T-cell (primary cell): ENCODE measurements at regions not wholly inside any gene's neighbourhood (a gene's known extent, or its start where the extent isn't known, plus 50 kb on each side); places are given as distances from the start of the nearest gene placed in this dataset.

Experiments used
- ATAC-seq, 4 experiments: fragments of 200-7000 bp in 3 of 4; fragments of 150-1000 bp in 1 of 4; cut with Tn5 transposase; replicated peaks in 1 of 4; 1 replicate in 3 of 4; 2 replicates in 1 of 4; pipeline ENCODE4 v1.10.0; 2021; ENCODE audit warnings: moderate library complexity in 3 of 4, mild to moderate bottlenecking in 2 of 4, moderate number of reproducible peaks in 1 of 4
- CTCF ChIA-PET, 2 donors: fragments of 300-600 bp; sonication (Branson Sonifier 250); formaldehyde crosslinking; loops; one replicate each; lab custom pipeline; 2022; ENCODE audit warnings: antibody characterized with exemption in 2 of 2; lab: Charles Lee
- POLR2A ChIA-PET, 2 donors: fragments of 300-600 bp; sonication (Branson Sonifier 250); formaldehyde crosslinking; loops; one replicate each; lab custom pipeline; 2022; ENCODE audit warnings: antibody characterized with exemption in 2 of 2; lab: Charles Lee
- DNase-seq, 35 experiments: peaks; one replicate each; pipeline versions ENCODE4 v3.0.0 to v3.0.0-alpha.2; 2013 to 2023
- H3K27ac ChIP-seq: one replicate; pipeline ENCODE4 v1.5.1; 2013; ENCODE audit warnings: low read length
- H3K27me3 ChIP-seq, 2 experiments: replicated peaks in 1 of 2; 1 replicate in 1 of 2; 2 replicates in 1 of 2; pipeline versions ENCODE4 v1.6.1 to v1.7.0; 2013; ENCODE audit warnings: low read length in 1 of 2, mixed read lengths in 1 of 2; ENCODE audit not compliant: control insufficient read depth in 2 of 2, insufficient read depth in 2 of 2; ENCODE audit errors: extremely low read depth in 1 of 2
- H3K36me3 ChIP-seq, 2 donors: 1 replicate in 1 of 2; 2 replicates in 1 of 2; pipeline versions ENCODE4 v1.6.1 to v1.7.0; 2013; ENCODE audit warnings: low read length in 1 of 2; ENCODE audit not compliant: control insufficient read depth in 2 of 2, insufficient read depth in 1 of 2; ENCODE audit errors: extremely low read depth in 1 of 2
- H3K4me1 ChIP-seq, 2 experiments: 1 replicate in 1 of 2; 2 replicates in 1 of 2; pipeline versions ENCODE4 v1.6.1 to v1.7.0; 2013; ENCODE audit warnings: low read length in 2 of 2, mixed read lengths in 1 of 2; ENCODE audit not compliant: insufficient read depth in 2 of 2, control insufficient read depth in 1 of 2; ENCODE audit errors: extremely low read depth in 1 of 2
- H3K4me3 ChIP-seq, 2 donors: 1 replicate in 1 of 2; 2 replicates in 1 of 2; pipeline versions ENCODE4 v1.5.1 to v1.7.0; 2013; ENCODE audit warnings: mild to moderate bottlenecking in 2 of 2, low read length in 1 of 2, moderate library complexity in 1 of 2; ENCODE audit not compliant: control insufficient read depth in 1 of 2; ENCODE audit errors: extremely low read depth in 1 of 2
- H3K9me3 ChIP-seq: 2 replicates; pipeline ENCODE4 v1.7.0; 2013
- H3K27ac Mint-ChIP-seq, 2 donors: one replicate each; pipeline ENCODE4 v1.8.0; 2020 to 2021; ENCODE audit warnings: mild to moderate bottlenecking in 2 of 2, mixed read lengths in 2 of 2
- H3K27me3 Mint-ChIP-seq, 2 donors: one replicate each; pipeline ENCODE4 v1.8.0; 2021 to 2022; ENCODE audit warnings: mixed read lengths in 2 of 2
- H3K36me3 Mint-ChIP-seq: one replicate; pipeline ENCODE4 v1.8.0; 2021; ENCODE audit warnings: mixed read lengths
- H3K4me1 Mint-ChIP-seq, 3 donors: one replicate each; pipeline ENCODE4 v1.8.0; 2020 to 2022; ENCODE audit warnings: mixed read lengths in 3 of 3, mild to moderate bottlenecking in 1 of 3
- H3K4me3 Mint-ChIP-seq, 3 donors: one replicate each; pipeline ENCODE4 v1.8.0; 2020 to 2022; ENCODE audit warnings: mild to moderate bottlenecking in 3 of 3, mixed read lengths in 3 of 3, moderate library complexity in 3 of 3
- H3K9me3 Mint-ChIP-seq, 3 donors: one replicate each; pipeline ENCODE4 v1.8.0; 2020 to 2022; ENCODE audit warnings: mixed read lengths in 3 of 3
- WGBS: methylation state at CpG from one replicate; pipeline ENCODE4 v1.1.5; 2013; ENCODE audit warnings: missing lambda C conversion rate; ENCODE audit not compliant: insufficient coverage; 5-methylcytosine and 5-hydroxymethylcytosine counted together

GRCh38 chr1:20432341-20432740 lies 53.7 kb downstream of the CAMK2N1 start:
- ChIA-PET CTCF (interaction anchor here in 1 of 2 donors (0.7 kb wide), 1 partner anchor 310 kb away, joined by 6 read pairs; no protein-coding TSS in a partner anchor), POLR2A (no interaction called here)
- ATAC-seq (no peak), DNase-seq (no peak)
- Mint-ChIP-seq H3K9me3 (no peaks in the 10 kb centered on the region), H3K27ac (no peak overlapping the region), H3K36me3 (no peaks in the 10 kb centered on the region), H3K27me3 (peaks cover 61 to 67% of the 10 kb centered on the region in 2 donors), H3K4me3 (no peak overlapping the region), H3K4me1 (no peaks in the 10 kb centered on the region)
- H3K4me3 ChIP-seq = no peak overlapping the region
- 86% methylated on average over 3 of the region's 4 CpGs for WGBS
- no peaks in the 10 kb centered on the region for H3K36me3 ChIP-seq
- H3K27ac ChIP-seq = no peak overlapping the region
- peaks cover 0 to 54% of the 10 kb centered on the region in 2 experiments for H3K27me3 ChIP-seq
- H3K4me1 ChIP-seq = no peaks in the 10 kb centered on the region
- H3K9me3 ChIP-seq = no peaks in the 10 kb centered on the region

GRCh38 chr1:20431176-20431460 lies 54.9 kb downstream of the CAMK2N1 start:
- ChIA-PET POLR2A (no interaction called here), CTCF (interaction anchor here (0.6 to 0.8 kb wide), 2 partner anchors 41 to 213 kb away, joined by 3 to 13 read pairs; no protein-coding TSS in a partner anchor)
- H3K4me3 Mint-ChIP-seq = no peak overlapping the region
- H3K27me3 ChIP-seq = peaks cover 0 to 50% of the 10 kb centered on the region in 2 experiments
- no peak overlapping the region for H3K27ac Mint-ChIP-seq
- no peaks in the 10 kb centered on the region for H3K9me3 Mint-ChIP-seq
- no peak overlapping the region for H3K27ac ChIP-seq
- H3K27me3 Mint-ChIP-seq = peaks cover 58 to 65% of the 10 kb centered on the region in 2 donors
- H3K4me3 ChIP-seq = no peak overlapping the region
- ATAC-seq (no peak), DNase-seq (no peak)
- WGBS = 30% methylated on average over 5 of the region's 6 CpGs
- no peaks in the 10 kb centered on the region for H3K36me3 ChIP-seq
- no peaks in the 10 kb centered on the region for H3K9me3 ChIP-seq
- H3K4me1 ChIP-seq = no peaks in the 10 kb centered on the region
- no peaks in the 10 kb centered on the region for H3K36me3 Mint-ChIP-seq
- H3K4me1 Mint-ChIP-seq = no peaks in the 10 kb centered on the region

DNA sequence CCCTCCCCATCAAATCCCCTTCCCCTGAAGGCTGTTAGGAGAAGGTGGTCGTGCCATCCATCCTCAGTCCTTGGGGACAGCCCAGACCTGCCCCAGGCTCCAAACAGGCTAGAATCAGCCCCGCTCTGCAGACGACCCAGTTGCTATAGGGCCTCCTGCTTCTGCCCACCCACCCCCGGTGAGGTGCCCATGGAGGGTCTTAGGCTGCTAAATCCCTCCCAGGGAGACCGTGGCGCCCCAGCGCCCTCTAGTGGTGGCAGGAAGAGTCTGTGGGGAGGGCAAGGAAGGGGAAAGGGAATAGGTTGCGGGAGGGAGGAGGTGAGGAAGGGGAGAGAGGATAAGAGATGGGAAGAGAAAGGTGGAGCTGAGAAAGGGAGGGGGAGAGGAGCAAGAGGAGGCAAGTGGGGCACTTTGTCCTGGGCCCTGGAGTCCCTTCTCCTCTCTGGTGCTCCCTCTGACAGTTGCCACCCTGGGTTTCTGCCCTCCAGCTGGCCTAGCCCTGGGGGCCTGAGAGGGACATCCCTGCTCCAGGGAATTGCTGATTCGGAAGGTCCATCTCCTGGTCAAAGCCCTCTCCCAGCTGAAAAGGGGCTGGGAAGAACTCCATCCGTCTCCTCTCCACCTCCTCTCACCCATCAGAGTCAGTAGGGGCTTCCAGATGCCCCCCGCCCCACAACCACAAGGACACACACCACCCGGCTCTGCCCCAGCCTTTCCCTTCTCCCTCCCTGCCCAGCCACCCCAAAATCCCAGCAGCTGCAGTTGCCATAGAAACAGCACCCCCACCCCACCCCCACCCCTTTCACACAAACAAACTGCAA lies 55.4 kb downstream of the CAMK2N1 start:
- 21% methylated on average over 8 of the region's 12 CpGs for WGBS
- peaks cover 55 to 60% of the 10 kb centered on the region in 2 donors for H3K27me3 Mint-ChIP-seq
- H3K27me3 ChIP-seq = peaks cover 0 to 46% of the 10 kb centered on the region in 2 experiments
- CTCF ChIA-PET = interaction anchor here in 1 of 2 donors (0.8 kb wide), 1 partner anchor 213 kb away, joined by 3 read pairs; no protein-coding TSS in a partner anchor
- POLR2A ChIA-PET = no interaction called here
- no peaks in the 10 kb centered on the region for H3K4me1 ChIP-seq
- H3K4me3 ChIP-seq = no peak overlapping the region
- H3K9me3 ChIP-seq = no peaks in the 10 kb centered on the region
- no peak for ATAC-seq
- DNase-seq = peak in 23 of 35 experiments; percentile 4 to 52 (median 14)
- H3K4me1 Mint-ChIP-seq = no peaks in the 10 kb centered on the region
- no peaks in the 10 kb centered on the region for H3K36me3 ChIP-seq
- no peak overlapping the region for H3K27ac Mint-ChIP-seq
- no peaks in the 10 kb centered on the region for H3K36me3 Mint-ChIP-seq
- H3K9me3 Mint-ChIP-seq = peaks cover 0 to 3% (median under 1%) of the 10 kb centered on the region in 3 donors
- no peak overlapping the region for H3K27ac ChIP-seq
- no peak overlapping the region for H3K4me3 Mint-ChIP-seq

DNA sequence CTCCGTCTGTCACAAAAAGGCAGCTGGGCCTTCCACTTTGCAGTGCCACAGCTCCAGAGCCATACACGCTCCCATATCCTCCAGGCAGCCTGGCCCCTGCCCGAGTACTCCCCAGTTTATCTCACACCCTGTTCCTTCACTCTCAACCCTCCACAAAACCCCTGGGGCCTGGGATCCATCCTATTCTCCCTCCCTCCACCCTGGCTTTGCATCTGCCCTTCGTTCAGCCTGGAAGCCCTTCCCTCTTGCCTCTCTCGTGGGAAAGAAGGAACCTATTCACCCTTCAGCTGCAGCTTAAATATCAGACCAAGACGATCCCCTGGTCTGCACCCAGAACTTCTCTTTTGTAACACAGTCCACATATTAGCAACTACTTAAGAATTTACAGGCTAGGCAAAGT lies 56.7 kb downstream of the CAMK2N1 start:
- H3K27me3 ChIP-seq = peaks cover 0 to 37% of the 10 kb centered on the region in 2 experiments
- no peaks in the 10 kb centered on the region for H3K4me1 Mint-ChIP-seq
- no peak overlapping the region for H3K4me3 Mint-ChIP-seq
- no peaks in the 10 kb centered on the region for H3K9me3 ChIP-seq
- ChIA-PET POLR2A (no interaction called here), CTCF (no interaction called here)
- 54% methylated on average over 5 of the region's 6 CpGs for WGBS
- H3K36me3 Mint-ChIP-seq = no peaks in the 10 kb centered on the region
- DNase-seq (no peak), ATAC-seq (no peak)
- no peak overlapping the region for H3K27ac ChIP-seq
- no peak overlapping the region for H3K27ac Mint-ChIP-seq
- peaks cover 2 to 7% (median 7%) of the 10 kb centered on the region in 3 donors for H3K9me3 Mint-ChIP-seq
- no peaks in the 10 kb centered on the region for H3K36me3 ChIP-seq
- H3K4me1 ChIP-seq = no peaks in the 10 kb centered on the region
- peaks cover 48 to 49% of the 10 kb centered on the region in 2 donors for H3K27me3 Mint-ChIP-seq
- H3K4me3 ChIP-seq = no peak overlapping the region

- ChIA-PET CTCF (no interaction called here), POLR2A (no interaction called here)
- ATAC-seq (no peak), DNase-seq (no peak)
- H3K27me3 Mint-ChIP-seq = peaks cover 47 to 48% of the 10 kb centered on the region in 2 donors
- Histone ChIP-seq H3K36me3 (no peaks in the 10 kb centered on the region), H3K4me3 (no peak overlapping the region), H3K9me3 (no peaks in the 10 kb centered on the region), H3K27me3 (peaks cover 0 to 34% of the 10 kb centered on the region in 2 experiments), H3K4me1 (no peaks in the 10 kb centered on the region), H3K27ac (no peak overlapping the region)
- no peaks in the 10 kb centered on the region for H3K4me1 Mint-ChIP-seq
- 86% methylated on average over 1 of the region's 6 CpGs for WGBS
- H3K9me3 Mint-ChIP-seq = peaks cover 2 to 8% (median 7%) of the 10 kb centered on the region in 3 donors
- H3K36me3 Mint-ChIP-seq = no peaks in the 10 kb centered on the region
- no peak overlapping the region for H3K4me3 Mint-ChIP-seq
- H3K27ac Mint-ChIP-seq = no peak overlapping the region
Measured at GRCh38 chr1:20428841-20429240, 57.2 kb downstream of the CAMK2N1 start.

- no peak for ATAC-seq
- no peak for DNase-seq
- no peaks in the 10 kb centered on the region for H3K4me1 ChIP-seq
- Mint-ChIP-seq H3K36me3 (peaks cover 5% of the 10 kb centered on the region), H3K4me1 (no peaks in the 10 kb centered on the region), H3K9me3 (peaks cover 16 to 24% (median 18%) of the 10 kb centered on the region in 3 donors), H3K27me3 (peaks cover 31 to 37% of the 10 kb centered on the region in 2 donors), H3K27ac (no peak overlapping the region), H3K4me3 (no peak overlapping the region)
- CTCF ChIA-PET = no interaction called here
- 63% methylated on average over 4 of the region's 4 CpGs for WGBS
- POLR2A ChIA-PET = no interaction called here
- H3K36me3 ChIP-seq = no peaks in the 10 kb centered on the region
- H3K27me3 ChIP-seq = peaks cover 0 to 27% of the 10 kb centered on the region in 2 experiments
- H3K4me3 ChIP-seq = no peak overlapping the region
- H3K9me3 ChIP-seq = no peaks in the 10 kb centered on the region
- H3K27ac ChIP-seq = no peak overlapping the region
Measured at GRCh38 chr1:20426923-20427322, 59.1 kb downstream of the CAMK2N1 start.
